IPS-NIHi7 (cell line): ENCODE measurements at regions not wholly inside any gene's neighbourhood (a gene's known extent, or its start where the extent isn't known, plus 50 kb on each side); places are given as distances from the start of the nearest gene placed in this dataset.
"Not testable (repeated sequence)": the region's sequence is repeated elsewhere in the genome, so short reads cannot be mapped to it uniquely, and the experiment has no call there.

ENCODE experiments used
- DNase-seq: peaks from one replicate; pipeline ENCODE4 v3.0.0; 2012; ENCODE audit warnings: mixed read lengths; ENCODE audit errors: extremely low spot score

GRCh38 chr1:208347191-208347590 is 103.0 kb upstream of the PLXNA2 start:
- DNase-seq = no peak

- DNase-seq = peak; percentile 54
Measured at GRCh38 chr1:208349694-208350330, 105.6 kb upstream of the PLXNA2 start.

- DNase-seq = no peak
Measured at GRCh38 chr1:208350815-208351214, 106.6 kb upstream of the PLXNA2 start.

GRCh38 chr1:208351838-208352237 is 107.7 kb upstream of the PLXNA2 start:
- DNase-seq = no peak

- not testable (repeated sequence) for DNase-seq
Measured at GRCh38 chr1:208353797-208354196, 109.6 kb upstream of the PLXNA2 start.

- no peak for DNase-seq
Measured at GRCh38 chr1:208357644-208358507, 113.7 kb upstream of the PLXNA2 start.

- DNase-seq = no peak
Measured at GRCh38 chr1:208358651-208359050, 114.5 kb upstream of the PLXNA2 start.

- no peak for DNase-seq
Measured at GRCh38 chr1:208362011-208362410, 117.8 kb upstream of the PLXNA2 start.

GRCh38 chr1:208366559-208366958 is 122.4 kb upstream of the PLXNA2 start:
- no peak for DNase-seq

- no peak for DNase-seq
Measured at GRCh38 chr1:208369045-208369444, 124.9 kb upstream of the PLXNA2 start.

GRCh38 chr1:208369658-208370057 is 125.5 kb upstream of the PLXNA2 start:
- no peak for DNase-seq

- peak; percentile 63 for DNase-seq
Measured at GRCh38 chr1:208374391-208374941, 130.3 kb upstream of the PLXNA2 start.

GRCh38 chr1:208381481-208381880 is 137.3 kb upstream of the PLXNA2 start:
- DNase-seq = no peak

GRCh38 chr1:208387908-208388811 is 144.0 kb upstream of the PLXNA2 start:
- DNase-seq = no peak

- DNase-seq = no peak
Measured at GRCh38 chr1:208393416-208393815, 149.2 kb upstream of the PLXNA2 start.

- DNase-seq = no peak
Measured at GRCh38 chr1:208393826-208394225, 149.6 kb upstream of the PLXNA2 start.

- DNase-seq = no peak
Measured at GRCh38 chr1:208397286-208397685, 153.1 kb upstream of the PLXNA2 start.

GRCh38 chr1:208405014-208405413 is 160.8 kb upstream of the PLXNA2 start:
- DNase-seq = no peak

GRCh38 chr1:208409176-208409575 is 165.0 kb upstream of the PLXNA2 start:
- no peak for DNase-seq

- DNase-seq = no peak
Measured at GRCh38 chr1:208410409-208410808, 166.2 kb upstream of the PLXNA2 start.

- no peak for DNase-seq
Measured at GRCh38 chr1:208413006-208413405, 168.8 kb upstream of the PLXNA2 start.

GRCh38 chr1:208418667-208419066 is 174.5 kb upstream of the PLXNA2 start:
- DNase-seq = no peak
